Right renal cortex interstitium (tissue), 3 donors: ENCODE measurements at regions not wholly inside any gene's neighbourhood (a gene's known extent, or its start where the extent isn't known, plus 50 kb on each side); places are given as distances from the start of the nearest gene placed in this dataset.

Source experiments
- DNase-seq, 3 donors: peaks; one replicate each; pipeline ENCODE4 v3.0.0-alpha.2; 2013; ENCODE audit warnings: low read depth in 3 of 3, low spot score in 2 of 3

DNA sequence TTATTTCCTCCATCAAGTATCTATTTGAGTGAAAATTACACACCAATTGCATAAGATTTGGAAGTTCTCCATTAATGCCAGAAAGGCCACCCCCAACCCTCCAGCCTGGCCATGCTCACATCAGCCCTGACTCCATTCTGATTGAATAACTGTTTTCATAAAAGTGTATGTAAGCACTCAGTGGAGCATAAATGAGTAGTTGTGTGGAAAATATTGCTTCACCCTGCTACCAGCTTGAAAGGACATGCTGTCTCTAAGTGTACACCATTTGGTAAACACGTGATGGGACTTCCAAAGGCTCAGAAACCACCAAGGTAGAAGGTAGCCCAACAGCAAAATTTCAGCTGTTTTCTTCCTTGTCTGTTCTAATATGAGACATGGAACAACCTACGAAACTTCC is 393.8 kb downstream of the ZNF385D start:
- no peak for DNase-seq

DNA sequence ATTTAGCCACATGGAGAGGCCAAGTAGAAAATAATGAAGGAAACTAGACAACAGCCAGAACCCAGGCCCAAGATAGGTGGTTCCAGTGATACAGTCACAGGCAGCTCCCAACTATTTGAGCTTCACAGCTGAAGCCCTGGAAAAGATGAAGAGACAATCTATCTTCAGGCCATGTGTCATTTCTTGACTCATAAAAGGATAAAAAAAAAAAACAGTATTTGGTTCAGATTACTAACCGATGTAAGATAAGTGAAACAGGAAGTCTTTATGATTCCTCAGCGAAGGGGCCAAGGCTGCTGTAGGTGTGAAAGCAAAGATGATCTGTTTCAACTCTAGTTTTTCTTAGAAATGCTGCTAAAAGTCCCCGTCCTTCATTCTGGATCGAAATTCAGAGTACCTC is 394.6 kb downstream of the ZNF385D start:
- DNase-seq: no peak

DNA sequence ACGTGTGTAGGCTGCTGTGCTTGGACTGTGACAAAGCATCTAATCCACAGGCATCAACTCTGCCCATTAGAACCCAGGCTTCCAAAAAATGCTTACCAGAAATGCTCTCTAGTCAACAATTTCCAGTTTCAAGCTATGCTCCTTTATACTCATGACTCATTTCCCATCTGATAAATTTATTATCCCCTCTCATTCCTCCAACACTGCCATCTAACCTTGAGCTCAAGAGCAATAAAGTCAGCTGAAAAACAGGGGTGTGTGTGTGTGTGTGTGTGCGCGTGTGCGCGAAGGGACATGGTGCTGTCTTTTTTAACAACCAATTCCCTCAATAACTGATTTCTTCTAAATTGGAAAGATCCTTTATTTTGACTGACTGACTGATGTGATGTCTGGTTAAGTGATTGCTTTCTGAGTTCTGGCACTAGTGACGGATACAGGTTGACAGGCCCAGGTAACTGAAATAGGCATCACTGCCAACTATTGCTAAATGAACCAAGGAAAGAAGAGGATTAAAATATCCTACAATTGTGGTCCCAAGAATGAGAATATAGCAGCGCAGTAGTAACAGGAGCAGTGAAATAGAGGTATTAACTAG is 405.5 kb downstream of the ZNF385D start:
- no peak for DNase-seq

DNA sequence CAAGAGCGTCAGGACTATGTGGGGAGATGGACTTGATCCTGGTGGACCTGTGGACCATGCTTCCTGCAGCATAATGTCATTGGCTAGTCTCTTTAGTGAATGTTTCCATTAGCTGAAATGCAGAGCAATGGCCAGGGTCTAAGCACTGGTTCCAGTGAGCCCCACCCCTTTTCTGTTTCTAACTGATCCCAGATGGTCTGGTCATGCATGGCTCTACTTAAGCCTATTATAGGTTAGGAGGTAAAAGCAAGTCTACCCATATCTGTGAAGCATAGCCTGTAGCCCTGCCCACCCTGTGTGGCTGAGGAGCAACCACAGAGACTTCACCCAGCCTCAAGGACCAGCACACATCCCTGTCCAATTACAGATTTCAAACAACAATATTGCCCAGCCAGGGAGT is 419.2 kb downstream of the ZNF385D start:
- DNase-seq: no peak

DNA sequence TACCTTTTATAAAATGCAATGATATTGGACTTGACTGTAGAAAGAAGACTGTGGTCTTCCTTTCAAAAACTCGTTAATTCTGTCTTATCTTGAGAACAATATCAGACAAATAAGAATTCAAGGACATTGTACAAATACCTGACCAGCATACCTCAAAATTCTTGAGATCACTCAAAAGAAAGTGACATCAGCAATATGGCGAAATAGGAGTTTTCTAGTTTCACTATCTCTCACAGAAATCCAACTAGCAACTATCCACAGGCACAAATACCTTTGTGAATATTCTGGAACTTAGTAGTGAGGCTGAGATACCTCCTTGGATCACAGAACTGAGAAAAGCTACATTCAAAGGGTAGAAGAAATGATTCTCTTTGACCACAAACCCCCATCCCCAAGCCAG is 419.7 kb downstream of the ZNF385D start:
- no peak for DNase-seq

DNA sequence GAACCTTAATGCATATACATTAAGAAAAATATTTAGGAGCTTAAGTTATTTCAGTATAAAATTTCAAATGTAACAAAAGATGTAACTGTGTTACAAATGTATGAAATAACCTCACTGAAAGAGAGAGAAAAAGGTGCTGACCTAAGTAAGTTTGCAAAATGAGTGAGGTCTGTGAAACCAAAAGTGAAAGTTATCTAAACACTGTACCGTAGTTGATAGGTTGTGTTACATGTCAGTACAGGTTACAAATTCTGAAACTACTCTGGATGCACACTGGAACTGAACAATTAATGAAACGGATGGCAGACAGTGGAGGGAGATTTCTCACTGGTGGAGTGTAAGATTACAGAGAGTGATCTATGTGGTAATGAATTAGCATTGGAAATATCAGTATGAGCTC is 420.7 kb downstream of the ZNF385D start:
- DNase-seq: no peak

DNA sequence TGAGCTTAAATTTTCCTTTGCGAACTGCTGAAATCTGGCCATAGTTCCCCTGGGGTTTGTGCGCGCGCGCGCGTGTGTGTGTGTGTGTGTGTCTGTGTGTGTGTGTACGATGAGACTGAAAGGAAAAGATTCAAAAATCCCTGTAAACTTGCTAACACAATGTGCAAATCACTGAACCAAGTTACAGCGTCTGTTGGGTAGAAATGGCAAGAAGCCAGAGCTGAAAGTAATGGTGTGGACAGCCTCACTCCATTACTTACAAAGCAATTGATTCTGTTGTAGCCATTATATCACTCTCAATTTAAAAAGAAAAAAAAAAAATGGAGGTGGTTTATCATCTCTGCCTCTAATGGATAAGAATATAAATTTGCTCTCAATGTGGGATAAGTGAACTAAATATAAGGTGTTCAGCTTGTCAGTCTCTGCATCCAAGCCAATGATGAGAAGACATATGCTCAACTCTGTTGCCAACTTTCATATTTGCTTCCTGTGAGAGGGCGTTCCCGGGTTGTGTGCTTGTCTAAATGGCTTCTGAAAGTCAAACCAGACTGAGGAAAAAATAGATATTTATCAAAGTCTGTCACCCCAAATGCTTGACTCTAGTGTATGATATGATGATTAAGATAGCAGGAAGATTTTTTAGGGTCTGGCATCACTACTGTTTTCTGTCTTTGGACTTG is 422.2 kb downstream of the ZNF385D start:
- DNase-seq: no peak

DNA sequence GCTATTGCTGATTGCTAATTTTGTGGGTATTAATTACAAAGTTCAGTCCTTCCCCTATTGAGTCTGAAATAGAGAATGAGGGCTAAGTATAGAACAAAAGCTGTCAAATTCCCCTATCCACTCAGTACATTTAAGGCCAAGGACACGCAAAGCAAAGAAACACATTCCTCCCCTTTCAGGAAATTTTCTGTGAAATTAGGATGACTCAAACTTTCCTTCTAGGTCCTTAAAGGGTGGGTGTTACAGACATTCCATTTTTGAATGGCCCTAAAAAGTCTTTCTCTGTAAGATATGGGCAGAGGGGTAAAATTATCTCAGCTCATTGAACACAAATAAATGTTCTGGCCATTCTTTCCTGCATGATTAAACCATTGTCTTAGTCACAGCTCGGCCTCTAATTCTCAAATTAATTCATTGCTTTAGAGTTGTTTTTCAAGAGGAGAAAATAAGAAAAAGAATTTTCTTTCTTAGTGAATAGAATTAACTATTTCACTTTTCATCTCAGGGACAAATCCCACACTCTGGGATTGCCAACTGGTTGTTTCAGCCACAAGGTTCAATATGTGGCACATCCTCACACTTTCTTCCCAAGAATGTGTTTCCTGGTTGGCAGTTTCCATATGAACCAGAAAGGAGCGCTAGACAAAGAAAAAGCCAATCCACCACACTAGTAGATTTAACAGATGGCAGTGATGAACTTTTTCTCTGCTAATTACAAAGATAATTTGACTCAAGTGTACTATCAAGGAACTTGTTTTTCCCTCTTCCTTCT is 424.1 kb downstream of the ZNF385D start:
- DNase-seq: no peak

DNA sequence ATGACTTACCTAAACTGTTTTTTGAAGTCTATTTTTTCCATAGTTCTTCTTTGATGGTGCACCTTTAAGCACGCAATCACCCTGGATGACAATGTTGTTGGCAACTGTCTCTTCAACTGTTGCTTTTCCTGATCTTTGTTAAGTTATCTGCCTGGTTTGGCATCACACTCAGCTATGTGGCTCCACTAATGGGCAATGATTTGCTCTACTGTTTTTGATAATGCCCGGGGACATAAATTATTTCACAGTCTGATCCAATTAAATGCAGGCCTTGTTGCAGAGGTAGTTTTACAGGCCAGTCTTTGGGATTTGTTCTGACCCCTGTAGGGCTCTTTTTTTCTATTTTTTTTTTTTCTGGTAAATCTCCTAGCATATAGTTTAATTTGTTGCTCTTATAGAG is 436.3 kb downstream of the ZNF385D start:
- no peak for DNase-seq

DNA sequence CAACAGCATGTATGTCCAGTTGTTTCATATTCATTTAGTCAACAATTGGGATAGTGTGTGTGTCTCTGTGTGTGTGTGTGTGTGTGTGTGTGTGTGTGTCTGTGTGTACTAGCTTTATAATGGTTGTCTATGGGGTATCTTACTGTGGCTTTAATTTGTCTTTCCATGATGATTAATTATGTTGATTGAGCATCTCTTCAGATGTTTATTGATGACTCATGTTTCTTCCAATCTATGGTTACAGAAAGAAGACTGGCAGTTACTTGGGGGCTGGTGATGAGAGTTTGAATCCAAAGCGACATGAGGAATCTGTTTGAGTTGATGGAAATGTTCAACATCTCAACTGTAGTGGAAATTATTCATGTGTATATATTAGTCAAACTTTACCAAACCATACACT is 440.1 kb downstream of the ZNF385D start:
- no peak for DNase-seq

DNA sequence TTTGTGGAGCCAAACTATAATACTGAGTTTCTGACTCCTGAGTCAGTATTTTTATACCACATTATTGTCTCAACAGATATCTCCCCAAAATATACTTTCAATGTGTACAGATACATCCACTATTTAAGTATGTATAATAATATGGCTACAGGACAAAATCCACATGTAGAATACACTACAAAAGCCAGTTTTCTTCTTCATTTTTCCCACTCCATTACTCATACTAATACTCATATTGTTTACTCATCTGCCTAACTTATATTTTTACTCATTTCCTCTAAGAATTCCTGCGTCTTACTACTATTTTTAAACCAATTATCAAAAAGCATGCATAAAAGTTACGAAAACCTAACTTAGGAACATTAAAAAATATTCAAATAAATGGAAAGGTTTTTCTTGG is 440.8 kb downstream of the ZNF385D start:
- no peak for DNase-seq

DNA sequence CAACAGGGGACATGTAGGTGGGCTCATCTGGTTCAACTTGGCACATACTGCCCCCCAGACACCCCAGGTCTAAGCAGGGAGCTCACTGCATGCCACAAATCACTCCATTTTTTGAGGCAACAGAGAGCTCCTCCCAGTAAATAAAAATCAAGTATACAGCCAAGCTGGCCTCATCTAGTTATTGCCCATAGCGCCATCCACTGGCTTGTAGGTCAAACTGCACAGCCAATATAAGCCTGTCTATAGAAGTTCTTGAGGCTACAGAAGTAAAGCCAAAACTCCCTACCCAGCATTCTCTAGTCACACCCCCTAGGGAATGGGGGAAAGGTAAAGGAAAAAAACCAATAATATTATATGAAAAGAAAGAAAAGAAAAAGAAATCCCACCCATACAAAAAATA is 453.7 kb downstream of the ZNF385D start:
- no peak for DNase-seq

DNA sequence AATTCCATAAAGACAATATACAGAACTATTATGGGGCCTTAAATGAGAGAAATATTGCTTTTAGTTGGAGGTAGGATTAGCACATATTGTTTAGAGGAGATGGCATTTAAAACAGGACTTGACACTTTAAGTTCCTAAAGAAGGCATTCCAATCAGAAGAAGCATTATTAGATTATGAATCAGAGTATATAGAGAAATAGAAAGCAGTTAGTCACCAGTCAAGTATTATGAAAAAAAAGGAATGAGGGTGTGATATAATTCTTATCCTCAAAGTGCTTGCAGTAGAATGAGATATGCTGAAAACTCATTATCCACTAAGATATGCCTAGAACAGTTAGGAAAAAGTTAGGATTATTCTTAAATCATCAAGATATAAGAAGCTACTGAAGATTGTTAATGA is 456.2 kb downstream of the ZNF385D start:
- no peak for DNase-seq

DNA sequence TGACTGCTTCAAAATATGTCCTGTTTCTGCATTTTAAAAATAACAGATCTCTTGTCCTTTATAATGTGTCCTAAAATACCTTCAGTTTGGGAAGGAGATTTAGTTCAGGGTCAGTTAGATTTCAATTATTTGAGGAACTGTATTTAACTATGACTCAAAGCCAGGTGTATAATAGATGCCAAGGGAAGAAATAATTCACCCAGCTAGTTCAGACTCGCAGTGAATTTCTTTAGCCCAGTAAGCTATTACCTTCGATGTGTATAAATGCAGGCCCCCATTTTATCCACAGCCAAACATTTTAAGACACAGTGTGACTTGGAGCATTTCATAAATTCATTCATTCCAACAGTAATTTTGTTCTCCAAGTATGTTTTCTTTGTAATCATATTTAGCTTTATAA is 458.0 kb downstream of the ZNF385D start:
- no peak for DNase-seq

DNA sequence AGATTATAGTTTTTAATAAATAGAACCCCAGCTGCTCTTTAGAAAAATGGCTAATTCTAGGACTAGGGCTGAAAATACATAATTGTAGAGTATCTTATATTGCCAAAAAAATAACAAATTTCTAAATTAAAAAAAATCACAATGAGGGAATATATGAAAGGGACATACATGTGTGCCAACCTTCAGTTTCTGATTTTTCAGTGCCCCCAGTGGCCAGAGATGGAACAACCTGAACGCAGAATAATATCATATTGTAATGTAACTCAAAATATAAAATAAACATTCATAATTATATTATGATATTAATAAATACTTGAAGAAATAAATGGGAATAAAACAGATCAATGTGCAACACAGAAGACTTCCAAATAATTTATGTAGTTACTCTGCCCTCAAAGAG is 460.5 kb downstream of the ZNF385D start:
- DNase-seq: no peak

DNA sequence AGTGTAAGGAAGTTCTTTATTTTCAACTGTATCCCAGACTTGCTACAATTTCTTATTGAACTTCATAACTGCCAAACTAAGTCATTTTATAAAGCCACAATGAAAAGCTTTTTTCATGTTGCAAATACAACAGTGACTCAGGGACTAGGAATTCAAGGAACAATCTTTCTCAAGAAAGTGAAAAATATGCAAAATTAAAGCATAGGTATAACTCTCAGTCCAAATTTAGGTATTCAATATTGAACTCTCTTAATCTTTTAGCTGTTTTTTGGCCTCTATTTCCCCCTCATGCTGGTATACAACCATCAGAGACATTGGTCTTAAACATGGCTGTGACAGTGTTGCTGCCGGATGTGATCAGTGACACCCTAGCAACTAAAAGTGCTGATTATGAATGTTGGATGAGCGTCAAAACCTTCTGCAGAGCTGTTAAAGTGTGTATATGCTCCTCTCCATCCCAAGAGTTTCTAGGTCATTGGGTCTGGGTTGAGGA is 476.9 kb downstream of the ZNF385D start:
- DNase-seq: no peak

DNA sequence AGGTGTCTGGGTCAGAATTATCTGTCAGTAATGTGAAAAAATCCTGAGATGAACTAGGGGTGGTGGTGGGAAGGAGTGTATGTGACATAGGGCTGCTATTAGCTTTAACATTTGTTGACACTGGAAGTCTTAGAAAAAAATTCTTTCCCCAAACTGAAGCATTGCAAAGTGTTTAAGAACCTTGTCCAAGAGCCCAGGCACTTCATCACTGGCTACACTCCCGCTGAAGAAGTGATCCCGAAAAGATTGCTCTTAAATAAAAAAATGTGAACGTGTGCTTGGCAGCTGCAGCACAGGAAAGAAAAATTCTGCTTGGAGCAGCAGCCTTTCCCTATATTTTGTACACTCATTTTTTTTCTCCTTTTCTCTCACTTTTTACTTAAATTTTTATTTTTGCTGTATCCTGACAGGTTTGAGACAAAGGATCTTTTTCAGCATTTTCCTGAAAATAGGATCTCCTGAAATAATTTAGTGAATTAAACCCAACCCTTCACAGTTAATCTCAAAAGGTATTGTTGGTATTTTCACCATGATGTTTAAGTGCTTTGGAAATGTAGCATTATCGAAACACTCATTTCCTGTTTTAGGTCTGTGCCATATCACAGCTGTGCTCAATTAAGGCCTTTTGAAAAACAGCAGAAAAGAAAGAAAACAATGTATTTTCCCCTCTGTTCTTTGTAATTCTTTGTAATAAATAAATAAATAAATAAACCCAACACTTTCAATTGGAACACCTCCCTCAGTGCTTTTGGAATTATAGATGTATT is 477.6 kb downstream of the ZNF385D start:
- DNase-seq: no peak

DNA sequence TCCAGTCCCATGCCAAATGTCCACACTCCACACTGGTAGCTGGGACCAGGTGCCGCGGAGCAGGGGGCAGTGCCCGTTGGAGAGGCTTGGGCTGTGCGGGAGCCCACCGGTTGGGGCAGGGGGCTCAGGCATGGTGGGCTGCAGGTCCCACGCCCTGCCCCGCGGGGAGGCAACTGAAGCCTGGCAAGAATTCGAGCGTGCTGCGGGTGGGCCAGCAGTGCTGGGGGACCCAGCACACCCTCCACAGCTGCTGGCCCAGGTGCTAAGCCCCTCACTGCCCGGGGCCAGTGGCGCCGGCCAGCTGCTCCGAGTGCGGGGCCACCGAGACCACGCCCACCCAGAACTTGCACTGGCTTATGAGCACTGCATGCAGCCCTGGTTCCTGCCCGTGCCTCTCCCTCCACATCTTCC is 479.4 kb downstream of the ZNF385D start:
- no peak for DNase-seq

DNA sequence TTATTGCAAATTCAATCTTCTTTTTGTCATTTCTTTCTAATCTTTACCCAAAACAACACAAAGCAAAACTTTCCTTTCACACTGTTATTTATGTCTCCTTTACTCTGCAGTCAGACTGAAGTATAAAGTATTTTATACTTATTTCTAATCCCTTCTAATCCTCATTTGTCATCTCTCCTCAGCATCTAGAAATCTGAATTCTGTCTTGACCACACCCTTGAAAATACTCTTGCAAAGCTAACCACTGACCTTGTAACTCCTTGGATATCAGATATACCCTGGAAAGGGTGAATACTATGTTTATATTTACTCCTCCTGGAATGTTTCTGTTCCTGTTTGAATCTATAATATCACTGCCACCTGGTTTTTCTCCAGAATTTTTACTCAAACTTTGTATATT is 481.1 kb downstream of the ZNF385D start:
- no peak for DNase-seq

DNA sequence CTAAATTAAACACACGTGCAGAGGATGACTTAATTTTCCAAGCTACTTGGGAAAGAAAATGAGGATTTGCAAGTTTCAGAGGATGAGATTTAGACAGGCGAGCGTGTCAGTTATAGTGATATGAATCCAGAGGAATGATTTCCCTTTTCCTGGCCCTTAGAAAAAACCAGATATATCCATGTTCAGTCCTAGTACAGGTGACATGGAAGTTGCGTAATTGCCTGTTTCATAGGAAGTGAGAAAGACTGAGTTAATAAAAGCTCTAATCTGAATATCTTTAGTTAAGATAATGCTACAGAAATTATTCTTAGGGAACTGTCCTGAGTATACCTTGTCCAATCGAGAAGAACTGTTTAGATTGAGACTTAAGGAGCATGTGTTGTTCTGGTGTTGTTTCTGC is 490.5 kb downstream of the ZNF385D start:
- no peak for DNase-seq

DNA sequence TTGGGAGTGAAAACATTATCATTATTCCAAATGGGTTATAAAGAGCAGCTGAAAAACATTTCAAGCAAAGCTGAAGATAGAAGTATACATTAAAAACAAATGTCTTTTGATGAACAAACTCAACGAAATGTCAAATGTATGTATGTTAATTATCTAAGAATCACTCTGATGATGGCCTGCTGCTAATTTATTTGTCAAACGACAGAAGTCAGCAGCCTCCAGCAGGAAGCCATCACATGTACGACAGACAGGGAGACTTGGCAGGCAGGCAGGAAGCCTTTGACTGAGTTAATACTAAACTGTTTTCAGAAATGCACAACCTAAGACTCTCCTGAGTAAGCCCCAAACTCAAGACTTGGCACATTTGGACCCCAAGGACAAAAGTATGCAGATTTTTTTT is 491.1 kb downstream of the ZNF385D start:
- no peak for DNase-seq
